Upper lobe of left lung (tissue), 6 donors: ENCODE measurements at regions not wholly inside any gene's neighbourhood (a gene's known extent, or its start where the extent isn't known, plus 50 kb on each side); places are given as distances from the start of the nearest gene placed in this dataset.
"Not testable (repeated sequence)": the region's sequence is repeated elsewhere in the genome, so short reads cannot be mapped to it uniquely, and the experiment has no call there.

ENCODE experiments used
- ATAC-seq, 2 donors: fragments of 200-7000 bp; cut with Tn5 transposase; one replicate each; pipeline ENCODE4 v1.9.1; 2022; ENCODE audit warnings: mild to moderate bottlenecking in 2 of 2, moderate library complexity in 2 of 2; ENCODE audit not compliant: low FRiP score in 2 of 2
- DNase-seq, 2 donors: peaks; one replicate each; pipeline ENCODE4 v3.0.0-alpha.2; 2019 to 2020
- H3K27ac ChIP-seq, 4 donors: fragments of 200-600 bp; sonication (generic); one replicate each; pipeline ENCODE4 v1.5.1; 2016 to 2019
- H3K27me3 ChIP-seq, 4 donors: fragments of 200-600 bp; sonication (generic); one replicate each; pipeline ENCODE4 v1.5.1; 2017 to 2019
- H3K36me3 ChIP-seq, 4 donors: fragments of 200-600 bp; sonication (generic); one replicate each; pipeline ENCODE4 v1.5.1; 2016 to 2019
- H3K4me1 ChIP-seq, 4 donors: fragments of 200-600 bp; sonication (generic); one replicate each; pipeline ENCODE4 v1.5.1; 2018 to 2019
- H3K4me3 ChIP-seq, 4 donors: fragments of 200-600 bp; sonication (generic); one replicate each; pipeline ENCODE4 v1.5.1; 2017 to 2019; ENCODE audit warnings: mild to moderate bottlenecking in 2 of 4, moderate library complexity in 1 of 4
- H3K9me3 ChIP-seq, 4 donors: fragments of 200-600 bp; sonication (generic); one replicate each; pipeline ENCODE4 v1.5.1; 2018 to 2019
- EP300 ChIP-seq, 4 donors: sonication (generic); formaldehyde crosslinking; IDR thresholded peaks; one replicate each; pipeline ENCODE4 v1.5.1; 2017; ENCODE audit warnings: antibody characterized with exemption in 4 of 4, control low read depth in 2 of 4
- POLR2A ChIP-seq, 4 donors: fragments of 450-650 bp; IDR thresholded peaks; one replicate each; pipeline ENCODE4 v1.5.1; 2016 to 2017; ENCODE audit warnings: antibody characterized with exemption in 4 of 4, mild to moderate bottlenecking in 2 of 4
- POLR2AphosphoS5 ChIP-seq, 2 donors: sonication (generic); formaldehyde crosslinking; IDR thresholded peaks; one replicate each; pipeline ENCODE4 v1.5.1; 2017; ENCODE audit warnings: antibody characterized with exemption in 2 of 2
- WGBS, 2 donors: methylation state at CpG; one replicate each; pipeline ENCODE4 v1.1.5; 2017 to 2018; 5-methylcytosine and 5-hydroxymethylcytosine counted together
- TF ChIP-seq, protein P1 (sequence below), 6 experiments: fragments of 450-650 bp in 4 of 6; fragments of 200-600 bp in 2 of 6; sonication (generic) in 2 of 6; IDR thresholded peaks; one replicate each; pipeline ENCODE4 v1.5.1; 2016 to 2019; ENCODE audit warnings: antibody characterized with exemption in 6 of 6
- donor health status: DM: no; HTN: no; CAD: no; lungs with moderate emphysema.
- donor health status: DM: no; HTN: yes; CAD: no; lungs with severe emphysema.

DNA sequence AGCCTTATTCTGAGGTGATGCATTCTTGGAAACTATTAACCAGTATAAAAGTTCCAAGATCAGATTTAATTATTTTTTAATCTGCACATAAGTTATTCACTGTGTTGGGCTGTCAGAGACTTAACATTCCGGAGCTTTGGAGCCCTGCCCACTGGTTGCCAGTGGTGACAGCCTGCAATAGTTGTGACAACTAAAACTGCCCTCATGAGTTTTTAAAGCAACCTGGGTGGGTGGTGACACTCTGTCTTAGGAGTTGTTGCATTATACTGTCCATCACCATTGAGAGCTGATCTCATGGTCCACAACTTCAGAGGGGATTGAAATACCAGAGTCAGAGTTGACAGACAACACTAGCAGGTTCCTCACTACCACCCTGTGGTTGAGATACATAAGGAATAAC, 653.9 kb upstream of the USP24 start:
- 53 to 63% methylated on average over 1 of the region's 1 CpG for WGBS, 2 donors

DNA sequence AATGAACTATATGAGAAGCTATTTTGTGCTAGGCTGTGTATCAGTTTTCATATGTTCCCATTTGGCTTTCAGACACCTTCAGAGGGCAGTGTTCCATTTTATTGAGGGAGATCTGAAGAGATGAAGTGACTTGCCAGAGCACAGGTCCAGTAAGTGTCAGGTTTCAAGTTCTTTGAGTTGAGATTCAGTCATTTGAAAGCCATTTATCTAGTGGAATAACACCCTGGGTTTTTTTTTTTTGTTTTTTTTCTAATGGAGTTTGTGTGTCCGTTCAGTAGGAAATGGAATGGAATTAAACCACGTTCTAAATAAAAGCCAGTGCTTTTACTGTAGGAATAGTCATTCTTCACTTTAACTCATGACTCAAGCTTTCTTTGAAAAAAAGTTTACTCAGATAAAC, 652.9 kb upstream of the USP24 start:
- ATAC-seq (no peak), DNase-seq (no peak)
- Histone ChIP-seq H3K9me3 (no peaks in the 10 kb centered on the region), H3K27ac (no peak overlapping the region), H3K36me3 (no peaks in the 10 kb centered on the region), H3K27me3 (no peaks in the 10 kb centered on the region), H3K4me3 (no peak overlapping the region), H3K4me1 (no peaks in the 10 kb centered on the region)
- WGBS, 2 donors: 63 to 66% methylated on average over 2 of the region's 2 CpGs
- TF ChIP-seq, protein P1, sequence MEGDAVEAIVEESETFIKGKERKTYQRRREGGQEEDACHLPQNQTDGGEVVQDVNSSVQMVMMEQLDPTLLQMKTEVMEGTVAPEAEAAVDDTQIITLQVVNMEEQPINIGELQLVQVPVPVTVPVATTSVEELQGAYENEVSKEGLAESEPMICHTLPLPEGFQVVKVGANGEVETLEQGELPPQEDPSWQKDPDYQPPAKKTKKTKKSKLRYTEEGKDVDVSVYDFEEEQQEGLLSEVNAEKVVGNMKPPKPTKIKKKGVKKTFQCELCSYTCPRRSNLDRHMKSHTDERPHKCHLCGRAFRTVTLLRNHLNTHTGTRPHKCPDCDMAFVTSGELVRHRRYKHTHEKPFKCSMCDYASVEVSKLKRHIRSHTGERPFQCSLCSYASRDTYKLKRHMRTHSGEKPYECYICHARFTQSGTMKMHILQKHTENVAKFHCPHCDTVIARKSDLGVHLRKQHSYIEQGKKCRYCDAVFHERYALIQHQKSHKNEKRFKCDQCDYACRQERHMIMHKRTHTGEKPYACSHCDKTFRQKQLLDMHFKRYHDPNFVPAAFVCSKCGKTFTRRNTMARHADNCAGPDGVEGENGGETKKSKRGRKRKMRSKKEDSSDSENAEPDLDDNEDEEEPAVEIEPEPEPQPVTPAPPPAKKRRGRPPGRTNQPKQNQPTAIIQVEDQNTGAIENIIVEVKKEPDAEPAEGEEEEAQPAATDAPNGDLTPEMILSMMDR (IDR thresholded peaks at IDR 0.05): no peak
- TF ChIP-seq POLR2AphosphoS5 (IDR thresholded peaks at IDR 0.05) (no peak), POLR2A (IDR thresholded peaks at IDR 0.05) (no peak), EP300 (IDR thresholded peaks at IDR 0.05) (no peak)

More for the DNA sequence above, 653.9 kb upstream of the USP24 start:
- TF ChIP-seq POLR2AphosphoS5 (IDR thresholded peaks at IDR 0.05): no peak
- TF ChIP-seq POLR2A (IDR thresholded peaks at IDR 0.05): no peak
- TF ChIP-seq EP300 (IDR thresholded peaks at IDR 0.05): no peak
- TF ChIP-seq, protein P1 (IDR thresholded peaks at IDR 0.05): no peak
- no peak for DNase-seq
- H3K9me3 ChIP-seq: no peaks in the 10 kb centered on the region
- no peak overlapping the region for H3K27ac ChIP-seq
- H3K27me3 ChIP-seq: no peaks in the 10 kb centered on the region
- H3K4me3 ChIP-seq: no peak overlapping the region
- ATAC-seq: peak in 1 of 2 donors; percentile 16
- H3K36me3 ChIP-seq: no peaks in the 10 kb centered on the region
- H3K4me1 ChIP-seq: no peaks in the 10 kb centered on the region

DNA sequence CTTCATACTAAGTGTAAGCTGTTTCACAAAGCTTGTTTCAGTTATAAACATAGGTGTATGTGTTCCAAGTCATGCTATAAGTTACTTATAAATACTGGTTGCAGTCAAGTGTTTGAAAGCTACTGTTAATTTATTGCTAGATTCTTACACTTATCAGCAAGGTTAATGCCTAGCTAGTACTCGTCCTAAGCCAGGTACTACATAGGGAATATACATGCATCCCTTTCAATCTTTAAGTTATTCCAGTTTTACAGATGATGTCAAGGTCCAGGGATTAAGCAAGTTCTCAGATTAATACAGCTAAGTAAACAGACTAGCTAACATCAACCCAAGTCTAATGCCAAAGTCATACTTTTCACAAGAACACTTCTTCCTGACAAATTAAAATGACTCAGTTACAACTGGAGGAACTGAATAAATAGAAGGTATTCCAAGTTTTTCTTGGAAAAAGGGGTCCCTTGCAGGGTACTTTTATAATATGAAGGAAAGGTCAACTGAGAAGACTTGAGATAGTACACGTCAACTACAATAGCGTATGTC, 652.2 kb upstream of the USP24 start:
- WGBS, 2 donors: 87 to 89% methylated on average over 3 of the region's 3 CpGs

DNA sequence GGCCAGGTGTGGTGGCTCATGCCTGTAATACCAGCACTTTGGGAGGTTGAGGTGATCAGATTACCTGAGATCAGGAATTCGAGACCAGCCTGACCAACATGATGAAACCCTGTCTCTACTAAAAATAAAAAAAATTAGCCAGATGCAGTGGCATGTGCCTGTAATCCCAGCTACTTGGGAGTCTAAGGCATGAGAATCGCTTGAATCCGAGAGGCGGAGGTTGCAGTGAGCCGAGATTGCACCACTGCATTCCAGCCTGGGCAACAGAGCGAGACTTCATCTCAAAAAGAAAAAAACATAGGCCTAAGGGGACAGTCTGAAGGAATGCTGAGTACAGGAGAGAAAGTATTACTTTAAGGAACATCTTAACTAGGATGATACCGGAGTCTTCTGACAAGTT, 650.6 kb upstream of the USP24 start:
- H3K4me3 ChIP-seq, DNase-seq, H3K4me1 ChIP-seq, ATAC-seq, H3K9me3 ChIP-seq, H3K36me3 ChIP-seq, H3K27me3 ChIP-seq, H3K27ac ChIP-seq: not testable (repeated sequence)
- WGBS, 2 donors: 92 to 93% methylated on average over 7 of the region's 7 CpGs

More for the DNA sequence above, 652.2 kb upstream of the USP24 start:
- DNase-seq (no peak), ATAC-seq (no peak)
- Histone ChIP-seq H3K9me3 (no peaks in the 10 kb centered on the region), H3K4me3 (no peak overlapping the region), H3K27ac (no peak overlapping the region), H3K36me3 (no peaks in the 10 kb centered on the region), H3K4me1 (no peaks in the 10 kb centered on the region), H3K27me3 (no peaks in the 10 kb centered on the region)
- TF ChIP-seq POLR2A (IDR thresholded peaks at IDR 0.05) (no peak), EP300 (IDR thresholded peaks at IDR 0.05) (no peak), POLR2AphosphoS5 (IDR thresholded peaks at IDR 0.05) (no peak)
- TF ChIP-seq, protein P1 (IDR thresholded peaks at IDR 0.05): no peak

DNA sequence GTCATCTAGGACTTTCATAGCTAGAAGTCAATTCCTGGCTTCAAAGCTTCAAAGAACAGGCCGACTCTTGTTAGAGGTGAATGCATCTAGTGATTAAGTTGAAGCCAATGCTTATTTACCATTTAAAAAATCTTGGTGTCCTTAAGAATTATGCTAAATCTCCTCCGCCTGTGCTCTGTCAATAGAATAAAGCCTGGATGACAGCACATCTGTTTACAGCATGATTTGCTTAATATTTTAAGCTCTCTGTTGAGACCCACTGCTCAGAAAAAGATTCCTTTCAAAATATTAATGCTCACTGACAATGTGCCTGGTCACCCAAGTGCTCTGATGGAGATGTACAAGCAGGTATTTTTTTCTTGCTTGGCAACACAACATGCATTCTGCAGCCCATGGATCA, 649.1 kb upstream of the USP24 start:
- Histone ChIP-seq H3K27ac (no peak overlapping the region), H3K27me3 (no peaks in the 10 kb centered on the region), H3K4me3 (no peak overlapping the region), H3K9me3 (no peaks in the 10 kb centered on the region), H3K36me3 (no peaks in the 10 kb centered on the region), H3K4me1 (no peaks in the 10 kb centered on the region)
- no peak for DNase-seq
- TF ChIP-seq, protein P1 (IDR thresholded peaks at IDR 0.05): no peak
- TF ChIP-seq EP300 (IDR thresholded peaks at IDR 0.05) (no peak), POLR2A (IDR thresholded peaks at IDR 0.05) (no peak), POLR2AphosphoS5 (IDR thresholded peaks at IDR 0.05) (no peak)
- 91 to 100% methylated on average over 2 of the region's 2 CpGs for WGBS, 2 donors
- no peak for ATAC-seq
